GM12874 (cell line): ENCODE measurements at regions not wholly inside any gene's neighbourhood (a gene's known extent, or its start where the extent isn't known, plus 50 kb on each side); places are given as distances from the start of the nearest gene placed in this dataset.

Experiments used
- TF ChIP-seq, protein P1 (sequence below): IDR thresholded peaks from 2 replicates; pipeline ENCODE4 v1.5.1; 2011; ENCODE audit warnings: low read depth, mild to moderate bottlenecking, control low read depth, low read length, moderate library complexity; ENCODE audit not compliant: insufficient read depth

DNA sequence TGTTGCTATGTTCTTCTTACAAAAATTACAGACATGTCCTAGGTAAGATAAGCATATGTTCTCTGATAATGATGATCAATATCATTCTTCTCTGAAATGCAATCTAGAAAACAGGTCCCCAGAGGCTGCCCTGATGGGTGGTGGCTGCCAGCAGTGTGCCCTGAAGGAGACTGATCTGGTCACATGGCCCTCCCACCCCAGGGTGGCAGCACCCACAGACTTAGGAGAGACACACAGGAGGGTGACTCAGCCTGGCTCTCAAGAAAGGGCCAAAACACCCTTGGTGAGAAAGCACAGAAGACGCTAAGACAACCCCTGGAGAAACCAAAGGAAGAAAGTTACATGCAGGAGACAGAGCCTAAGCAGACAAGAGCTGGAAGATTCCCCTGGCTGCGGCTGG, 203.7 kb downstream of the TJP1 start:
- TF ChIP-seq, protein P1, sequence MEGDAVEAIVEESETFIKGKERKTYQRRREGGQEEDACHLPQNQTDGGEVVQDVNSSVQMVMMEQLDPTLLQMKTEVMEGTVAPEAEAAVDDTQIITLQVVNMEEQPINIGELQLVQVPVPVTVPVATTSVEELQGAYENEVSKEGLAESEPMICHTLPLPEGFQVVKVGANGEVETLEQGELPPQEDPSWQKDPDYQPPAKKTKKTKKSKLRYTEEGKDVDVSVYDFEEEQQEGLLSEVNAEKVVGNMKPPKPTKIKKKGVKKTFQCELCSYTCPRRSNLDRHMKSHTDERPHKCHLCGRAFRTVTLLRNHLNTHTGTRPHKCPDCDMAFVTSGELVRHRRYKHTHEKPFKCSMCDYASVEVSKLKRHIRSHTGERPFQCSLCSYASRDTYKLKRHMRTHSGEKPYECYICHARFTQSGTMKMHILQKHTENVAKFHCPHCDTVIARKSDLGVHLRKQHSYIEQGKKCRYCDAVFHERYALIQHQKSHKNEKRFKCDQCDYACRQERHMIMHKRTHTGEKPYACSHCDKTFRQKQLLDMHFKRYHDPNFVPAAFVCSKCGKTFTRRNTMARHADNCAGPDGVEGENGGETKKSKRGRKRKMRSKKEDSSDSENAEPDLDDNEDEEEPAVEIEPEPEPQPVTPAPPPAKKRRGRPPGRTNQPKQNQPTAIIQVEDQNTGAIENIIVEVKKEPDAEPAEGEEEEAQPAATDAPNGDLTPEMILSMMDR, result no peak

DNA sequence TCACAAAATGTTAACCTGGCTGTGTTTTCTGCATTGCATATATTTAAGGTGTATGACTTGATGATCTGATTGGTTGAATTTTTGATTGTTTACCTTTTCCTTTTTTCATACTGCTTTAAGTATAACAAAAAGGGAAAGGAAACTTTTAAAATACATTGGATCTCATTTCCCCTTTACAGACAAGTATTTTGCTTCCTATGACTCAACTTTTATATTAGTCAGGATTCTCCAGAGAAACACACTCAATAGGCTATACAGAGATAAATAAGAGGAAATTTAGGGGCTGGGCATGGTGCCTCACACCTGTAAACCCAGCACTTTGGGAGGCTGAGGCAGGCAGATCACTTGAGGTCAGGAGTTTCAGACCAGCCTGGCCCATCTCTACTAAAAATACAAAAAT, 205.8 kb downstream of the TJP1 start:
- TF ChIP-seq, protein P1, result no peak

DNA sequence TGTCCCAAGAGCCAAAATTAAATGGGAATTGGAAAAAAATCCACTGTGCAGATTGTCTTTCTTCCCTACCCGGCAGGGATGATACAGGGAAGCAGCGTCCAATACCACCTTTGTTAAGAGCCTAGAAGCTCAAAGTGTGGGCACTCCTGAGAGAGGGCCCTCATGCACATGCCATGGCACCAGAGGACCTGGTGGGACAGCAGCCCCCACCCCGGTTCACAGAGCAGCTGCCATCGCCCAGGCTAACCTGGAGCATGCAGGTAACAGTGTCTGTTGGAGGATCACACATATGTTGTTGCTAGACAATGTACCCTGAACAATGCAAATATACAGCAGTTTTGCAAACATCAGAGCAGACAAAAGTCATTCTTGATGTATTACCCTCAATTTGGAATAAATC, 206.5 kb downstream of the TJP1 start:
- TF ChIP-seq, protein P1, result no peak

DNA sequence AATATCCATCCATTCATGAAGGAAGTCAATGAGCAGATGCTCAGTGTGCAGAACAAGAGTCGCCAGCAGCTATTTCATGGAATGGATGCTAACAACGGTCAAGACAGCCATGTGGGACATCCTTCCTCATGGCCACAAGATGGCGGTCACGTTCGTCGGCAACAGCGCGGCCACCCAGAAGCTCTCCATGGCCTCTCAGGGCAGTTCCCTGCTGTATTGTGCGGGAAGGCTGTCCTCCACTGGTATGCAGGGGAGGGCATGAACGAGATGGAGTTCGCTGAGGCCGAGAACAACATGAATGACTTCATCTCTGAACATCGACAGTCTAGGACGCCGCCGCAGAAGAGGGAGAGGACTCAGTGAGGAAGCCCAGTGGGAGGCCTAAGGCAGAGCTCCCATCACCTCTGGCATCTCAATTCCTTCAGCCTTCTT, 208.3 kb downstream of the TJP1 start:
- TF ChIP-seq, protein P1, result no peak

DNA sequence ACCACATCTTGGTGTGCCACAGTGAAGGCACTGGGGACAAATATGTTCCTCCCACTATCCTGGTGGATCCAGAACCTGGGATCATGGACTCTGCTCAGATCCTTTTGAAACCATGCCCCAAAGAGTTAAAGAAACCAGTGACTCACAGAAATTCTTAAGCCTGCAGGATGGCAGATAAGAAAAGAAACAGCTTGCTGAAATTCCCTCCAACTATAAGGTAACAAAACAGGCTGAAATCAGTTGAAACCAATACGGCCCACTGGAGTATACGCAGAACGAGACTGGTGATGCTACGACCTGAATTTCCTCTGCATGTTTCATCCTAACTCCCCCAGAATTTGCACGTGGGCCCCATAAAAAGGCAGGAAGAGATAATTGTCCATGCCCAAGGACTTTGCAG, 209.6 kb downstream of the TJP1 start:
- TF ChIP-seq, protein P1, result no peak

DNA sequence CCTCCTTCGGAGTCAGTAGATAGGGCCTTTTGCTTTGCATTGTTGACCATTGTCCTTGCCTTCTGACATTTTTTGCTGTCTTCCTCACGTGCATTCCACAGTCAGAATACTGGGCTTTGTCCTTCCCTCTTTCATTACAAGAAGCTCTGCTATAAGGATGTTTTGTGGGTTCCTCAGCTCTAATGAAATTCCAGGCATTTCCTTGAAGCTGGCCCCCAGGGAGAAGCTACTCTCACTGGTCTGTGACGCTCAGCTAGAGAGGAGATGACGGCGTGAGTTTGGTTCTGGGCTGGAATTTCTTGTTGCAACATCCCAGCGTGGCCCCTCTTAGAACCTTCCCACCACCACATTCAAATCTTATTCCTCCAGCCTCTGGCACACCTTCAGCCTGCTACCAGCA, 210.2 kb downstream of the TJP1 start:
- TF ChIP-seq, protein P1, result no peak

DNA sequence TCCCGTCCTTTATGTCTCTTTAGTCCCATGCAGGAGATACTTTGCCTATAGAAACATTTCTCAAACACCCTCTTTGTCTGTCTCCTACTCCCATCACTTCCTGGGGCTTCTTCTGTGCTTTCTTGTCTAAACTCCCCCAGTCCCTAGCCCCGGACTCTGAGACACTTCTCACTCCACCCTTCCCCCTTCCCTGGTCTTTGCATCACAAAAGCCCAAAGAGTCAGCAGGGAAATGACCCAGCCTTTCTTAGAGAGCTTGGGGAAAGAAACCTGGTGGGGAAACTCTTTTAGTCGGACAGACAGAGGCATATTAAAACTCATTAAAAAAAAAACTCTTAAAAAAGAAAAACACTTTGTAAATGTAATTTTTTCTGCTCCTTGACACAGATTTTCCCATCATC, 211.2 kb downstream of the TJP1 start:
- TF ChIP-seq, protein P1, result no peak

DNA sequence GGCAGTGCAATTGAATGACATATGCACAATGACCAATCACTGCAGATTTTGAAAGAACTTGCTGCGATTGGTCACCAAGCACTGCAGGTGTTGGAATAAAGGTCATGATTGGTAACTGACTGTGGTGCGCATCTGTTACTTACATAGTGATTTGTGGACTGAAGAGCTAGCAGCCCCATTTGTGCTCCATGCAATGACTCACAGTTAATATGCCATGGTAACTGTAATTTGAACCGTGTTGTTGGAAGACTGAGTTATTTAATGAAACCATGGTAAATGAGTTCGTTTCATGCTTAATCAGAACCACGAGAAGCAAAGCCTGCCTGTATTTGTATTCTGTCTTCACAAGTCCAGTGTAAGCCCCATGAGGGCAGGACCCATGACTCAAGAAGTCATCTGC, 220.5 kb downstream of the TJP1 start:
- TF ChIP-seq, protein P1, result no peak
